D721Med (cell line): ENCODE measurements at regions not wholly inside any gene's neighbourhood (a gene's known extent, or its start where the extent isn't known, plus 50 kb on each side); places are given as distances from the start of the nearest gene placed in this dataset.

Source experiments
- DNase-seq: peaks from one replicate; pipeline ENCODE4 v3.0.0; 2011; ENCODE audit warnings: low spot score; ENCODE audit not compliant: insufficient read length
- FAIRE-seq: peaks from 2 replicates; lab custom pipeline; 2011; peaks lifted over from hg19 to GRCh38; lab: Jason Lieb, UNC
- TF ChIP-seq, protein P1 (sequence below): IDR thresholded peaks from 2 replicates; pipeline ENCODE4 v1.5.1; 2012; ENCODE audit warnings: mild to moderate bottlenecking, control low read depth; ENCODE audit not compliant: insufficient read depth; ENCODE audit errors: missing control alignments

DNA sequence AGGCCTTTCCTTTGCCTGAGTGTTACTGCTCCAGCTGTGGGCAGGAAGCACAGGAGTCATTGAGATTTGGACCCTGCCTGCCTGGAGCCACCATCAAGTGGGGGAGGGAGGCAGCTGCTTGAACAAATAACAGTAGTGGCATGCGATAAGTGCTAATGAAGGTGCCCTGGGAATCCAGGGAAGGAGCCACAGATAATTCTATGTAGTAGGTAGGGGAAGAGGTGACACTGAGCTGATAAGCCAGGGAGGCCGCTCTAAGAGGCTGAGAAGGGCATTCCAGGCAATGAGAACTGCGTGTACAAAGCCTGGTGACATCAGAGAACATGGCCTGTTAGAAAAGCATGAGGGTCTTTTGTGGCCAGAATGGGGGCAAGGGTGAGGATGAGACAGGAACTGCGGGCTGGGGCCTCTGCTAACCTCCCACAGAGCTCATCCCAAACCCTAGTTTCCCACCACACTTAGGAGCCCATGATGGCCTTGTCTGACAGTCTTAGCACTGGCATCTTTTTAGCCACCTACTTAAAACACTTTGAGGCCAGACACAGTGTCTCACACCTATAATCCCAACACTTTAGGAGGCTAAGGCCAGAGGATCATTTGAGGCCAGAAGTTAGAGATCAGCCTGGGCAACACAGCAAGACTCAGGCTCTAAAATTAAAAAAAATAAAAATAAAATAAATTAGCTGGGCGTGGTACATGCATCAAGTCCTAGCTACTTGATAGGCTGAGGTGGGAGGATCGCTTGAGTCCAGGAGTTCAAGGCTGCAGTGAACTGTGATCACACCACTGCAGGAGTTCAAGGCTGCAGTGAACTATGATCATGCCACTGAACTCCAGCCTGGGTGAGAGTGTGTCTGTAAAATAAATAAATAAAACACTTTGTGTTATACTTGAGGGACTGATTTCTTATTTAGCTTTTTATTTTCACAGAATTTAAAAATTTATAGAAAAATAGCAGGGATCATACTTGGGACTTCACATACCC, 58.9 kb downstream of the TET3 start:
- FAIRE-seq (no peak), DNase-seq (no peak)
- TF ChIP-seq, protein P1, sequence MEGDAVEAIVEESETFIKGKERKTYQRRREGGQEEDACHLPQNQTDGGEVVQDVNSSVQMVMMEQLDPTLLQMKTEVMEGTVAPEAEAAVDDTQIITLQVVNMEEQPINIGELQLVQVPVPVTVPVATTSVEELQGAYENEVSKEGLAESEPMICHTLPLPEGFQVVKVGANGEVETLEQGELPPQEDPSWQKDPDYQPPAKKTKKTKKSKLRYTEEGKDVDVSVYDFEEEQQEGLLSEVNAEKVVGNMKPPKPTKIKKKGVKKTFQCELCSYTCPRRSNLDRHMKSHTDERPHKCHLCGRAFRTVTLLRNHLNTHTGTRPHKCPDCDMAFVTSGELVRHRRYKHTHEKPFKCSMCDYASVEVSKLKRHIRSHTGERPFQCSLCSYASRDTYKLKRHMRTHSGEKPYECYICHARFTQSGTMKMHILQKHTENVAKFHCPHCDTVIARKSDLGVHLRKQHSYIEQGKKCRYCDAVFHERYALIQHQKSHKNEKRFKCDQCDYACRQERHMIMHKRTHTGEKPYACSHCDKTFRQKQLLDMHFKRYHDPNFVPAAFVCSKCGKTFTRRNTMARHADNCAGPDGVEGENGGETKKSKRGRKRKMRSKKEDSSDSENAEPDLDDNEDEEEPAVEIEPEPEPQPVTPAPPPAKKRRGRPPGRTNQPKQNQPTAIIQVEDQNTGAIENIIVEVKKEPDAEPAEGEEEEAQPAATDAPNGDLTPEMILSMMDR: no peak

DNA sequence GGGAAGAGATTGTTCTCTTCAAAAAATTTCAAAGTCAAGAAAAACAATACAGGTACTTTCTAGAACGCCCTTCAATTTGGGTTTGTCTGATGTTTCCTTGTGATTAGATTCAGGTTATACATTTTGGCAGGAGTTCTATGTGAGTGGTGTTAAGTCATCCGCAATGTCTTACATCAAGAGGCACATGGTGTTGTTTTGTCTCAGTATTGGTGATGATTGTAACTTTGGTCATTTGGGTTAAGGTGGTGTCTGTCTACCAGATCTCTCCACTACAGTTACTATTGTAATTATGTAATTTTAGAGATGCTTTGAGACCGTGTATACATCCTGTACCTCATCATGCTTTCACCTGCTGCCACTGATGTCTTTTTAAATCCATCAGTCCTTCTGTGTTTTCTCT, 60.3 kb downstream of the TET3 start:
- FAIRE-seq (no peak), DNase-seq (no peak)
- TF ChIP-seq, protein P1: no peak

DNA sequence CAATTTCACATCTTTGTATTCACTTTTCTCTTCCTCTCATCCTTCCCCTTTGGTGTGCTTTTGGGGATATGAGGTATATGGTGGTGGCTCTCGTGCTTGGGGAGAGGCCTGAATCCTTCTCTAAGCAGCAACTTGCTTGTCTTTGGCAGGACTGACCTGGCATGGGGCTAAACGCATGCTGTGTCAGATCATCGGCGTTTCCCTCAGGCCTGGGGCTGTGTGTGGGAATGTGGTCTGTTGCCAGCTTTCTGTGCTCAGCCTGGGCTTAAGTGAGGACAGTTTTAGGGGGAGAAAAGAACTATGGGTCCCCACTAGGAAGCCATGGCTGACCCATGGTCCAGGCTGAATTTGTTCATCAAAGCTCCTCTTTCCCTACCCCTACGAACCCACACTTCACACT, 60.7 kb downstream of the TET3 start:
- FAIRE-seq: no peak
- TF ChIP-seq, protein P1: no peak
- DNase-seq: no peak

DNA sequence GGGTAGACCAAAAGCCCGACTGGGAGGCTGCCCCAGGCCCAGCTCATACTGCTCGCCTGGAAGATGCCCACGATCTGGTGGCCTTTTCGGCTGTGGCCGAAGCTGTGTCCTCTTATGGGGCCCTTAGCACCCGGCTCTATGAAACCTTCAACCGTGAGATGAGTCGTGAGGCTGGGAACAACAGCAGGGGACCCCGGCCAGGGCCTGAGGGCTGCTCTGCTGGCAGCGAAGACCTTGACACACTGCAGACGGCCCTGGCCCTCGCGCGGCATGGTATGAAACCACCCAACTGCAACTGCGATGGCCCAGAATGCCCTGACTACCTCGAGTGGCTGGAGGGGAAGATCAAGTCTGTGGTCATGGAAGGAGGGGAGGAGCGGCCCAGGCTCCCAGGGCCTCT, 61.7 kb downstream of the TET3 start:
- TF ChIP-seq, protein P1: no peak
- no peak for DNase-seq
- no peak for FAIRE-seq

DNA sequence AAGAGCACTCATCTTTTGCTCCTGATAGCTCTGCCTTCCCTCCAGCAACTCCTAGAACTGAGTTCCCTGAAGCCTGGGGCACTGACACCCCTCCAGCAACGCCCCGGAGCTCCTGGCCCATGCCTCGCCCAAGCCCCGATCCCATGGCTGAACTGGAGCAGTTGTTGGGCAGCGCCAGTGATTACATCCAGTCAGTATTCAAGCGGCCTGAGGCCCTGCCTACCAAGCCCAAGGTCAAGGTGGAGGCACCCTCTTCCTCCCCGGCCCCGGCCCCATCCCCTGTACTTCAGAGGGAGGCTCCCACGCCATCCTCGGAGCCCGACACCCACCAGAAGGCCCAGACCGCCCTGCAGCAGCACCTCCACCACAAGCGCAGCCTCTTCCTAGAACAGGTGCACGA, 62.4 kb downstream of the TET3 start:
- TF ChIP-seq, protein P1: no peak
- no peak for FAIRE-seq

DNA sequence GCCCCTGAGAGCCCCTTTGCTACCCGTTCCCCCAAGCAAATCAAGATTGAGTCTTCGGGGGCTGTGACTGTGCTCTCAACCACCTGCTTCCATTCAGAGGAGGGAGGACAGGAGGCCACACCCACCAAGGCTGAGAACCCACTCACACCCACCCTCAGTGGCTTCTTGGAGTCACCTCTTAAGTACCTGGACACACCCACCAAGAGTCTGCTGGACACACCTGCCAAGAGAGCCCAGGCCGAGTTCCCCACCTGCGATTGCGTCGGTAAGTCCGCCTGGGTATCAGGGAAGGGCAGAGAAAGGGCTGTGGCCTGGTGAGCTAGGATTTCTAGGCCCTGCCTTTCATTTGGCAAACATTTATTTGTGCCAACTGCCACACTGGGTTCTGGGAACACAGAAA, 63.4 kb downstream of the TET3 start:
- FAIRE-seq (no peak), DNase-seq (no peak)
- TF ChIP-seq, protein P1: no peak

More for the DNA sequence above, 62.4 kb downstream of the TET3 start:
- DNase-seq: no peak
